K562 (cell line): ENCODE measurements at regions not wholly inside any gene's neighbourhood (a gene's known extent, or its start where the extent isn't known, plus 50 kb on each side); places are given as distances from the start of the nearest gene placed in this dataset.

Source experiments
- ATAC-seq: fragments of 200-7000 bp; cut with Tn5 transposase; 3 replicates; pipeline ENCODE4 v1.9.1; 2020; ENCODE audit warnings: moderate library complexity
- BruUV-seq: library from RNA; stranded (reverse); fragments of 400-500 nt; replicated peaks from 2 replicates; lab custom pipeline; 2021; lab: Mats Ljungman, UMichigan
- CTCF ChIA-PET: fragments of 300-600 bp; formaldehyde crosslinking; extraction: SDS; loops from one replicate; lab custom pipeline; 2021; ENCODE audit warnings: low intra/inter-chr PET ratio; lab: Yijun Ruan, JAX
- POLR2A ChIA-PET: fragments of 300-600, 350-650 bp; sonication (Branson Sonifier 250); formaldehyde crosslinking; extraction: SDS; loops from one replicate; lab custom pipeline; 2021; ENCODE audit warnings: antibody characterized with exemption, inconsistent platforms; lab: Yijun Ruan, JAX
- DNase-seq, 4 experiments: peaks; one replicate each; pipeline versions ENCODE4 v3.0.0 to v3.0.0-alpha.2; 2011 to 2018; ENCODE audit warnings: low spot score in 3 of 4, mixed read lengths in 3 of 4; ENCODE audit errors: extremely low read depth in 1 of 4
- FAIRE-seq: peaks from 2 replicates; lab custom pipeline; 2011; peaks lifted over from hg19 to GRCh38; lab: Jason Lieb, UNC
- H2AFZ ChIP-seq: 2 replicates; pipeline ENCODE4 v1.6.0; 2011; ENCODE audit warnings: low read depth, low read length, control low read depth, inconsistent platforms
- H3K27ac ChIP-seq: fragments of 200-600 bp; 3 replicates; pipeline ENCODE4 v1.8.0; 2011; ENCODE audit warnings: low read depth, mild to moderate bottlenecking, control low read depth, inconsistent platforms, low read length, moderate library complexity, mixed read lengths; ENCODE audit errors: extremely low read depth
- H3K27me3 ChIP-seq, 2 experiments: fragments of 300-600 bp in 1 of 2; 2 replicates in 1 of 2; 3 replicates in 1 of 2; pipeline versions ENCODE4 v1.6.0 to v1.8.0; 2011; ENCODE audit warnings: inconsistent platforms in 2 of 2, low read length in 2 of 2, mild to moderate bottlenecking in 1 of 2, mixed read lengths in 1 of 2, moderate library complexity in 1 of 2; ENCODE audit not compliant: control insufficient read depth in 2 of 2, insufficient read depth in 2 of 2
- H3K36me3 ChIP-seq: fragments of 300-600 bp; 3 replicates; pipeline ENCODE4 v1.8.0; 2011; ENCODE audit warnings: mild to moderate bottlenecking, low read length, inconsistent platforms; ENCODE audit not compliant: control insufficient read depth, insufficient read depth
- H3K4me1 ChIP-seq, 2 experiments: fragments of 200-600 bp in 1 of 2; replicated peaks in 1 of 2; 2 replicates in 1 of 2; 3 replicates in 1 of 2; pipeline versions ENCODE4 v1.5.1 to v1.8.0; 2011; ENCODE audit warnings: inconsistent platforms in 2 of 2, low read length in 2 of 2, mild to moderate bottlenecking in 1 of 2, mixed read lengths in 1 of 2, moderate library complexity in 1 of 2; ENCODE audit not compliant: control insufficient read depth in 2 of 2, insufficient read depth in 2 of 2
- H3K4me2 ChIP-seq: 2 replicates; pipeline ENCODE4 v1.6.1; 2011; ENCODE audit warnings: low read length, control low read depth, inconsistent platforms, mixed read lengths; ENCODE audit not compliant: insufficient read depth
- H3K4me3 ChIP-seq: fragments of 200-600 bp; sonication (generic), shearing (Covaris generic); 2 replicates; pipeline ENCODE4 v1.5.1; 2016; ENCODE audit warnings: control low read depth, inconsistent platforms
- H3K79me2 ChIP-seq: fragments of 200-600 bp; 3 replicates; pipeline ENCODE4 v1.8.0; 2011; ENCODE audit warnings: low read length, inconsistent platforms; ENCODE audit not compliant: control insufficient read depth, insufficient read depth
- H3K9ac ChIP-seq, 2 experiments: 2 replicates each; pipeline versions ENCODE4 v1.6.0 to v1.6.1; 2011; ENCODE audit warnings: low read depth in 2 of 2, low read length in 2 of 2, control low read depth in 1 of 2, inconsistent platforms in 1 of 2, mild to moderate bottlenecking in 1 of 2, mixed read lengths in 1 of 2; ENCODE audit not compliant: insufficient read depth in 1 of 2
- H3K9me1 ChIP-seq: one replicate; pipeline ENCODE4 v1.6.0; 2011; ENCODE audit warnings: inconsistent platforms, mild to moderate bottlenecking, low read length, moderate library complexity; ENCODE audit not compliant: control insufficient read depth, insufficient read depth
- H3K9me3 ChIP-seq: replicated peaks from 2 replicates; pipeline ENCODE4 v1.5.1; 2011; ENCODE audit warnings: low read depth, low read length, inconsistent platforms; ENCODE audit not compliant: control insufficient read depth, insufficient read depth
- H4K20me1 ChIP-seq: replicated peaks from 2 replicates; pipeline ENCODE4 v1.6.1; 2011; ENCODE audit warnings: low read length, inconsistent platforms, mixed read lengths; ENCODE audit not compliant: control insufficient read depth, insufficient read depth
- SPI1 ChIP-seq: IDR thresholded peaks from 2 replicates; pipeline ENCODE4 v1.6.1; 2011; ENCODE audit warnings: low read depth, low read length, control low read depth, borderline replicate concordance
- ZNF586 ChIP-seq: fragments of 450-650 bp; formaldehyde crosslinking; conservative IDR thresholded peaks from 2 replicates; pipeline ENCODE4 v1.4.0; 2020; ENCODE audit warnings: mild to moderate bottlenecking, moderate library complexity
- WGBS: fragments of 100-300 bp; shearing (Covaris generic); methylation state at CpG from one replicate; pipeline ENCODE4 v1.1.6; 2016; ENCODE audit warnings: low coverage, mixed read lengths; ENCODE audit not compliant: insufficient coverage; ENCODE audit errors: missing lambda C conversion rate; 5-methylcytosine and 5-hydroxymethylcytosine counted together
- in situ Hi-C: fragments of 300-500 bp; cut with MboI; formaldehyde crosslinking; loops from 4 replicates; pipeline ENCODE4 v1.15.0; 2018; ENCODE audit warnings: inconsistent platforms, mixed read lengths
- intact Hi-C: fragments of 100-400 bp; cut with micrococcal nuclease; formaldehyde crosslinking; loops from 2 replicates; pipeline ENCODE4 v1.14.2; 2022
- TF ChIP-seq, protein P1 (sequence below), 2 experiments: fragments of 450-650 bp in 1 of 2; sonication (generic) in 1 of 2; formaldehyde crosslinking in 1 of 2; IDR thresholded peaks in 1 of 2; conservative IDR thresholded peaks in 1 of 2; 2 replicates each; pipeline versions ENCODE4 v1.6.1 to v1.8.1; 2016 to 2023; ENCODE audit warnings: mild to moderate bottlenecking in 2 of 2, moderate library complexity in 2 of 2, inconsistent platforms in 1 of 2, missing genetic modification reagents in 1 of 2

- intact Hi-C loops, result no loop called here
- Histone ChIP-seq H3K9ac (0 out of 4 replicates have a peak overlapping the region, but pooled peaks of 1 of the 2 experiments have one; percentile 60), H3K27me3 (peaks cover 0 to 32% of the 10 kb centered on the region in 2 experiments; a peak in 3 of 5 replicates), H3K4me2 (no peak overlapping the region), H3K9me1 (no peaks in the 10 kb centered on the region), H3K36me3 (no peaks in the 10 kb centered on the region), H4K20me1 (no peaks in the 10 kb centered on the region), H2AFZ (no peak overlapping the region), H3K27ac (no peak overlapping the region), H3K4me1 (peaks cover 0 to 5% of the 10 kb centered on the region in 2 experiments; a peak in 1 of 5 replicates), H3K4me3 (no peak overlapping the region), H3K79me2 (no peaks in the 10 kb centered on the region), H3K9me3 (no peaks in the 10 kb centered on the region; the same call in 1 of the 2 replicates)
- POLR2A ChIA-PET, result interaction anchor here (0.6 kb wide), 2 partner anchors 11 to 314 kb away, joined by 3 read pairs; no protein-coding TSS in a partner anchor
- in situ Hi-C loops, result no loop called here
- DNase-seq, result no peak
- CTCF ChIA-PET, result no interaction called here
- BruUV-seq, result no TSS peak
- TF ChIP-seq SPI1 (peak; percentile 78), ZNF586 (CRISPR knock-in tag) (no peak)
- TF ChIP-seq, protein P1, sequence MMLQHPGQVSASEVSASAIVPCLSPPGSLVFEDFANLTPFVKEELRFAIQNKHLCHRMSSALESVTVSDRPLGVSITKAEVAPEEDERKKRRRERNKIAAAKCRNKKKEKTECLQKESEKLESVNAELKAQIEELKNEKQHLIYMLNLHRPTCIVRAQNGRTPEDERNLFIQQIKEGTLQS (IDR thresholded peaks at IDR 0.05), result peak; percentile 41; the same call in 1 of the 2 replicates
- TF ChIP-seq, protein P1 (CRISPR knock-in tag; conservative IDR thresholded peaks at IDR 0.05), result no peak
- FAIRE-seq, result no peak
- ATAC-seq, result no peak
- 10% methylated on average over 14 of the region's 15 CpGs for WGBS
Observed at GRCh38 chr17:36736201-36737156, 135.1 kb downstream of the MRM1 start.
